B cell (primary cell): ENCODE measurements at regions not wholly inside any gene's neighbourhood (a gene's known extent, or its start where the extent isn't known, plus 50 kb on each side); places are given as distances from the start of the nearest gene placed in this dataset.

Experiments
- CTCF ChIP-seq: fragments of 200-600 bp; IDR thresholded peaks from one replicate; pipeline ENCODE4 v1.8.0; 2022; ENCODE audit warnings: antibody characterized with exemption, mild to moderate bottlenecking
- EZH2 ChIP-seq: IDR thresholded peaks from 2 replicates; pipeline ENCODE4 v1.6.1; 2012; ENCODE audit warnings: borderline replicate concordance, low read depth, mild to moderate bottlenecking, moderate library complexity, low read length; ENCODE audit not compliant: insufficient read depth, poor library complexity, severe bottlenecking

- TF ChIP-seq CTCF = no peak
- TF ChIP-seq EZH2 = no peak
Observed at GRCh38 chr10:43960981-43961380, 312.3 kb upstream of the ZNF32 start.
